ENCODE measurements at regions not wholly inside any gene's neighbourhood (a gene's known extent, or its start where the extent isn't known, plus 50 kb on each side); places are given as distances from the start of the nearest gene placed in this dataset.

- TF ChIP-seq, protein P1, sequence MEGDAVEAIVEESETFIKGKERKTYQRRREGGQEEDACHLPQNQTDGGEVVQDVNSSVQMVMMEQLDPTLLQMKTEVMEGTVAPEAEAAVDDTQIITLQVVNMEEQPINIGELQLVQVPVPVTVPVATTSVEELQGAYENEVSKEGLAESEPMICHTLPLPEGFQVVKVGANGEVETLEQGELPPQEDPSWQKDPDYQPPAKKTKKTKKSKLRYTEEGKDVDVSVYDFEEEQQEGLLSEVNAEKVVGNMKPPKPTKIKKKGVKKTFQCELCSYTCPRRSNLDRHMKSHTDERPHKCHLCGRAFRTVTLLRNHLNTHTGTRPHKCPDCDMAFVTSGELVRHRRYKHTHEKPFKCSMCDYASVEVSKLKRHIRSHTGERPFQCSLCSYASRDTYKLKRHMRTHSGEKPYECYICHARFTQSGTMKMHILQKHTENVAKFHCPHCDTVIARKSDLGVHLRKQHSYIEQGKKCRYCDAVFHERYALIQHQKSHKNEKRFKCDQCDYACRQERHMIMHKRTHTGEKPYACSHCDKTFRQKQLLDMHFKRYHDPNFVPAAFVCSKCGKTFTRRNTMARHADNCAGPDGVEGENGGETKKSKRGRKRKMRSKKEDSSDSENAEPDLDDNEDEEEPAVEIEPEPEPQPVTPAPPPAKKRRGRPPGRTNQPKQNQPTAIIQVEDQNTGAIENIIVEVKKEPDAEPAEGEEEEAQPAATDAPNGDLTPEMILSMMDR (IDR thresholded peaks at IDR 0.05): no peak
- no peak for TF ChIP-seq TEAD4 (IDR thresholded peaks at IDR 0.05; ENCODE audit: borderline replicate concordance, insufficient read depth)
- TF ChIP-seq GABPA (IDR thresholded peaks at IDR 0.05; ENCODE audit: low read depth): no peak
- no peak for TF ChIP-seq MAX (IDR thresholded peaks at IDR 0.05; ENCODE audit: low read depth)
- no peak for TF ChIP-seq POLR2AphosphoS5 (IDR thresholded peaks at IDR 0.05; ENCODE audit: low read depth, low read length)
- no peak for TF ChIP-seq YY1 (IDR thresholded peaks at IDR 0.05; ENCODE audit: low read depth)
- no peak for TF ChIP-seq TAF1 (IDR thresholded peaks at IDR 0.05; ENCODE audit: borderline replicate concordance, low read depth, low read length)
These were observed 172.3 kb downstream of the ERMARD start for GRCh38 chr6:169923468-169924464.

Data from SK-N-SH (cell line).